T-helper 17 cell (primary cell): ENCODE measurements at regions not wholly inside any gene's neighbourhood (a gene's known extent, or its start where the extent isn't known, plus 50 kb on each side); places are given as distances from the start of the nearest gene placed in this dataset.

ENCODE experiments used
- ATAC-seq: fragments of 150-1000 bp; cut with Tn5 transposase; 2 replicates; pipeline ENCODE4 v1.10.0; 2021; ENCODE audit warnings: mild to moderate bottlenecking, moderate library complexity
- DNase-seq, 3 donors: peaks; one replicate each; pipeline versions ENCODE4 v3.0.0 to v3.0.0-alpha.2; 2020 to 2021
- H3K9me3 ChIP-seq: one replicate; pipeline ENCODE4 v1.7.0; 2013; ENCODE audit warnings: low read length, mild to moderate bottlenecking; ENCODE audit not compliant: control insufficient read depth, poor library complexity, severe bottlenecking
- H3K27ac Mint-ChIP-seq: one replicate; pipeline ENCODE4 v1.8.0; 2022; ENCODE audit warnings: mild to moderate bottlenecking, moderate library complexity, mixed read lengths
- H3K27me3 Mint-ChIP-seq: one replicate; pipeline ENCODE4 v1.8.0; 2022; ENCODE audit warnings: mixed read lengths
- H3K36me3 Mint-ChIP-seq: one replicate; pipeline ENCODE4 v1.8.0; 2022; ENCODE audit warnings: low read depth, mixed read lengths
- H3K4me1 Mint-ChIP-seq: one replicate; pipeline ENCODE4 v1.8.0; 2022; ENCODE audit warnings: mild to moderate bottlenecking, mixed read lengths
- H3K4me3 Mint-ChIP-seq: one replicate; pipeline ENCODE4 v1.8.0; 2022; ENCODE audit warnings: mild to moderate bottlenecking, moderate library complexity, mixed read lengths

DNA sequence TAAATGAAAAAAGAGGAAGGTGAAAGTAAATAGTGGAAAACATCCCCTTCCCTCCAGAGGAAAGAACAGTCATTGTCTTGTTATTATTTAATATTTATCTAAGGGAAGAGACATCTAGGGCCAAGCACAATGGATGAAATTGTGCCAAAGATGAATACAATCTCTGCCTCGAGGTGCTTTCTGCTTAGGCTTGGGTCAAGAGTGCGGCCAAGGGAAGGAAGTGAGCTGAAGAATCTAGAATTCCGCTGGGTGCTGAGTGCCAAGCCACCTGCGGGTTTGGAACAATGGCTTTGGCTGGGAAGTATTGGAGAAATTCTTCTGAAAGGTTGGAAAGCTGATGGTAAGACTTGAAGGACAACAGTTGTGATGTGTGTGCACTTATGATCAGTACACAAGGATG is 531.3 kb upstream of the FZD8 start:
- H3K27me3 Mint-ChIP-seq: no peaks in the 10 kb centered on the region
- no peak overlapping the region for H3K4me3 Mint-ChIP-seq
- no peak overlapping the region for H3K27ac Mint-ChIP-seq
- ATAC-seq (no peak), DNase-seq (no peak)
- H3K36me3 Mint-ChIP-seq: no peaks in the 10 kb centered on the region
- H3K4me1 Mint-ChIP-seq: no peaks in the 10 kb centered on the region
- no peaks in the 10 kb centered on the region for H3K9me3 ChIP-seq

DNA sequence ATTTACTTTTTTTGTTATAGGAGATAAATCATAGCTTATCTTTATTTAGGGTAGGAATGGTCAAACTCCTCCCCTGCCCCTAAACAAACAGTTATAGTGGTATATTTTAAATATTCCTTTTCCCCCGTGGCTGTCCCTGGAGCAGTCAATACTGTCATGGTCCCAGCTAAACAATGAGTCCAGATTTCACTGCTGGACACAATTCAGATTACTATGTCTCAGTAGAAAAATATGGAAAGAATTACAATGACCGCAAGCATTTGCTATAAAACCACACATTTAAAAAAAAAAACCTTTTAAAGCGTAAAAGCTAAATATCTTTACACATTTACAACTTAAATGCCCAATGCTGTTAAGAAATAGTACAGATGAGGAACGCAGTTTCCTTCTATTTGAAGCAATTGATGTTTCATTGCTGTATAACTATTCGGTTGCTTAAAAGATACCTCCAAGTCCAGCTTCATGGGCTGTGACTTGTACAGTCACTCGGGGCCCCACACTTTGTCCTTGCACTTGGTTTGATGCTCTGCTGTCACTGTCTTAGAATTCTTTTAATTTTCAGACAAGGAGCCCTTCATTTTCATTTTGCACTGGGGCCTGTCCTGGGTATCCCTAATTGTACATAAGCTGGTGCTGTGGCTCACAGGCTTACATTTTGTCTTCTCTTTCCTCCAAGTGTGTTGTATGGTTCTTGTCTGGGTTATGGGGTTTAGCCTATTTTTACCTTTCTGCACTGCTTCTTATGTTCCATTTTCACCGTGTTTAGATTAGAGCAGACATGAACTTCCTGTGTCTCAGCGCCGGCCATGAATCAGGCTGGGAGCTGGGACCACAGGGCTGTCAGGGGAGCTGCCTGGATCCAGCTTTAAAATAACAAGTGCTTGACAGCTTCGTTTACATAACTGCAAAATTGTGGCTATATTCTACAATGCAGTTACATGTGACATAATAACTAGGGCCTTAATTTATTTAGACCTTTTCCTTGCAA is 530.2 kb upstream of the FZD8 start:
- Mint-ChIP-seq H3K27me3 (no peaks in the 10 kb centered on the region), H3K27ac (no peak overlapping the region), H3K36me3 (no peaks in the 10 kb centered on the region), H3K4me3 (no peak overlapping the region), H3K4me1 (no peaks in the 10 kb centered on the region)
- no peaks in the 10 kb centered on the region for H3K9me3 ChIP-seq
- ATAC-seq: no peak
- DNase-seq: no peak

DNA sequence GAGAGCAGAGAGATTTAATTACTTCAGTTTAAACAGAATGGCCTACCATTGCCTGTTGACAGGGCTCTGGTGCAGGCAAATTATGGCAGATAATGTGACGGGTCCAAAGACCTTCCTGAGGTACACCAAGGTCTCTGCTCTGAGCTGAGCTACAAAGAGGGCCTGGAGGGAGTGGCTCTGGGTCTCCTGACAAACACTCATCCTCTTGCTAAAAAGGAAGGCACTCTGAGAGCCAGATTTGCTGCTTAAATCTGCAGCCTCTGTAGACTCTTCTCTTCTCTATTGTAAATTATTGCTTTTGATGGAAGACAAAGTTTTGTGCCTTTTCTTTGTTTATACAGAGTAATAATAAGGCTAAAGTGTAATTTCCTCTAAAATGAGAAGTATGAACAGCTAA is 529.5 kb upstream of the FZD8 start:
- no peaks in the 10 kb centered on the region for H3K36me3 Mint-ChIP-seq
- no peak for DNase-seq
- no peak overlapping the region for H3K4me3 Mint-ChIP-seq
- ATAC-seq: no peak
- no peak overlapping the region for H3K27ac Mint-ChIP-seq
- no peaks in the 10 kb centered on the region for H3K27me3 Mint-ChIP-seq
- H3K4me1 Mint-ChIP-seq: no peaks in the 10 kb centered on the region
- H3K9me3 ChIP-seq: no peaks in the 10 kb centered on the region

DNA sequence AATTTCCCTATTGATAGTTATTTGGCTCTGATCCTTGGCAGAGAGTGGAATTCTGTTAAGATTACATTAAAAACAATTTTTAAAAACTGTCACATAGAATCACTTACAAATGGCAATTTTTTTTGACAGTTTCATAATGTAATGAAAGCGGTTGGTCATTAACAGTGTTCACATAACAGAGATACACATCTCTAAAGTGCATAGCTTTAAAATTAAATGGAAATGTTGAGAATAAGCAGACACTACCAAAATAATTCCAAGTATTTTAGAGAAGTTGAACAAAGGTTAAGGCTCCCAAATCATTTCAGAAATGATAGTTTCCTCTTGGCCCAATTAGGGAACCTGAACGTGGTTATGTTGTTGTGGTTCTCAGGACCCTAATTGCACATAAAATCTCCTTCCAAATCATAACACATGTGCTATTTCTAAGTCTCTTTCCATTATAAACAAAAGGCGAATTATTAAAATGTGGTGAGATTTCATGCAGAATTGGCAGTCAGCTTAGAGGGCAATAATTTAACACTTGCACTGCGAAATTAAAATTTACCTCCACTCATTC is 528.9 kb upstream of the FZD8 start:
- Mint-ChIP-seq H3K27me3 (no peaks in the 10 kb centered on the region), H3K36me3 (no peaks in the 10 kb centered on the region)

DNA sequence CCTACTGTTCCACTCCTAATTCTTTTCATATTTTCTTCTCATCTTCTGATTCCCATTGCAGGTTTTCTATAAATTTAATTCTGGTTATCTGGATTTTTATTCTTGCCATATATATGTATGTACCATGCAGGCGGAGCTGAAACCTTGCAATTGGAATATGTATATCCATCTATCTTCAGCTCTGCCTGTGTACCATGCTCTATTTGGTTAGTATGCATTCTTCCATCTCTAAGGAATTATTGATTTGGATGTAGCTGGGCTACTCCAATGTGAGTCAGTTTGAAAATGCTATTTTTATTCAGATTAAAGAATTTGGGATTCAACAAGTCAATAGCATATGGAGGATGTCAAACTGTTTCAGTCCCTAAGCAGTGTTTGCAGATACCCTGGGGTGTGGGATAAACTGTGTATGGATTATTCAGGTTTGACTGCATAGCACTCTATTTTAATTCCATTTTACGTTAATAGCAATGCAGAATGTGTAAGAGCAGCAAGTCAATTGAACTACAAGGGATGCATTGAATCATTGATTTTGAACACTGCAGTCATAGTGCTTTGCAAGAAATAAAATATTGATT is 528.1 kb upstream of the FZD8 start:
- no peaks in the 10 kb centered on the region for H3K36me3 Mint-ChIP-seq
- DNase-seq: no peak
- H3K27me3 Mint-ChIP-seq: no peaks in the 10 kb centered on the region
- no peak for ATAC-seq
- no peaks in the 10 kb centered on the region for H3K9me3 ChIP-seq
- H3K4me3 Mint-ChIP-seq: no peak overlapping the region
- H3K4me1 Mint-ChIP-seq: no peaks in the 10 kb centered on the region
- no peak overlapping the region for H3K27ac Mint-ChIP-seq

More for the DNA sequence above, 528.9 kb upstream of the FZD8 start:
- DNase-seq: no peak
- no peak for ATAC-seq
- no peak overlapping the region for H3K4me3 Mint-ChIP-seq
- no peaks in the 10 kb centered on the region for H3K4me1 Mint-ChIP-seq
- H3K9me3 ChIP-seq: no peaks in the 10 kb centered on the region
- no peak overlapping the region for H3K27ac Mint-ChIP-seq

DNA sequence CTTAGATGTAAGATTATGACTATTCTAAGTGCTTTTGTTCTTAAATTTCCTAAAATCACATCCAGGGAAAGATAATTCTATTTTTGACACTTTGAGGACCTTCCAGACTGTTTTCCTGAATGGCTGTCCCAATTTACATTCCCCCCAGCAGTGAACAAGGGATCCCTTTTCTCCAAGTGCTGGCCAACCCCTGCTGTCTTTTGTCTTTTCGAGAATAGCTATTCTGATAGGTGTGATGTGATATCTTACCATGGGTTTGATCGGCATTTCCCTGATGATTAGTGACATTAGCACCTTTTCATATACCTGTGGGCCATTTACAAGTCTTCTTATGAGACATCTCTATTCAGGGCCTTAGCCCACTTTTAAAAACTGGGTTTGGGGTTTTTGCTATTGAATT is 526.7 kb upstream of the FZD8 start:
- Mint-ChIP-seq H3K4me1 (no peaks in the 10 kb centered on the region), H3K36me3 (no peaks in the 10 kb centered on the region), H3K27ac (no peak overlapping the region), H3K4me3 (no peak overlapping the region), H3K27me3 (no peaks in the 10 kb centered on the region)
- DNase-seq (no peak), ATAC-seq (no peak)
- no peaks in the 10 kb centered on the region for H3K9me3 ChIP-seq

DNA sequence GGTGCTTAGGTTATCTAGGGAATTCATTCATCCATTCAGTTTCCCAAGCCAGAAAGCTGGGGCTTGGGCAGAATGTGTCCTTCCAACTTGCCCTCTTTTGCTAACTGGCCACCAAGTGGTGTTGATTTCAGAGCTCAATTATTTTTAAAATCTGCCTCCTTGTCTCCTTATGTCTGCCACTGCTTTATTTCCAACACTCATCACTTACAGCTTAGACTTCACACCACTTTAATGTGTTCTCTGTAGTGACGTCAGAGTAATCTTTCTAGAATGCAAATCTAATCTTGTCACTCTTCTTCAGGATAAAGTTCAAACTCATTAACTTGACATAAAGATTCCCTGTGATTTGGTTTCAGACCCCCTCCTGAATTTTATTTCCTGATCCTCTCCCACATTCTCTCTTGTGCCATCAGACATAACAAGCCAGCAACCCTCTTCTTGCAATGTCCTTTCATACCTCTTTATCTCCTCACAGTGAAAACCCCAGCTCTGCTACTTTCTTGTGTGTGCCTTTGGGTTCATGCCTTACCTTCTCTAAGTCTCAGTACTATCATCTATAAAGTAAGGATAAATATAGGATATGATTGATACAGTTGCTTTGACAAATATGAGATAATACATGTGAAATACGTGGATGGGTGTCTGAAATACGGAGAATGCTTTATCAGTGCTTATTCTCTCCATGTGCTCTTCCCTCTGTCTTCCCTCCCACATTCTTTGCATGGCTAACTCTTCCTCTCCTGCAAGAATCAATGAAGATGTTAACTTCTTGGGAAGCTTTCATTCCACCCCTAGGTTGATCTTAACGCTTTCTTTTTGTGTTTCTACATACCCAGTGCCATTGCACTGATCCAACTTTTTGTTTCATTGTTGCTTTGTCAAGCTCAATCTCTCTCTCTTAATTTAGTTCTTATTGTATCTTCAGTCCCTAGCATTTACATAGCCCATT is 522.7 kb upstream of the FZD8 start:
- Mint-ChIP-seq H3K4me3 (no peak overlapping the region), H3K27me3 (no peaks in the 10 kb centered on the region), H3K27ac (no peak overlapping the region), H3K36me3 (no peaks in the 10 kb centered on the region), H3K4me1 (no peaks in the 10 kb centered on the region)
- DNase-seq: no peak
- ATAC-seq: no peak
- no peaks in the 10 kb centered on the region for H3K9me3 ChIP-seq

DNA sequence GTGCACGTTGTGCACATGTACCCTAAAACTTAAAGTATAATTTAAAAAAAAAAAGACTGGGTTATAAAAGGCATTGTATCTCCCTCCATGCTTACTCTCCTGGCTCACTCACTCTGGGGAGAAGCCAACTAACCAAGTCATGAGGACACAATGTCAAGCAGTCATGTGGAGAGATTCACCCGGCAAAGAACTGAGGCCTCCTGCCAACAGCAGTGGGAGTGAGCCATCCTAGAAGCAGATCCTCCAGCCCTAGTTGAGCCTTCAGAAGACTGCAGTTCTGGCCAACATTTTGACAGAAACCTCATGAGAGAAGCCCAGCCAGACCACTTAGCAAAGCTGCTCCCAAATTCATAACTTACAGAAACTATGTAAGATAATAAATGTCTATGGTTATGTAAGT is 521.7 kb upstream of the FZD8 start:
- H3K4me1 Mint-ChIP-seq: no peaks in the 10 kb centered on the region
- no peaks in the 10 kb centered on the region for H3K27me3 Mint-ChIP-seq
- H3K4me3 Mint-ChIP-seq: no peak overlapping the region
- H3K36me3 Mint-ChIP-seq: no peaks in the 10 kb centered on the region
- ATAC-seq (no peak), DNase-seq (no peak)
- H3K27ac Mint-ChIP-seq: no peak overlapping the region
- H3K9me3 ChIP-seq: no peaks in the 10 kb centered on the region

DNA sequence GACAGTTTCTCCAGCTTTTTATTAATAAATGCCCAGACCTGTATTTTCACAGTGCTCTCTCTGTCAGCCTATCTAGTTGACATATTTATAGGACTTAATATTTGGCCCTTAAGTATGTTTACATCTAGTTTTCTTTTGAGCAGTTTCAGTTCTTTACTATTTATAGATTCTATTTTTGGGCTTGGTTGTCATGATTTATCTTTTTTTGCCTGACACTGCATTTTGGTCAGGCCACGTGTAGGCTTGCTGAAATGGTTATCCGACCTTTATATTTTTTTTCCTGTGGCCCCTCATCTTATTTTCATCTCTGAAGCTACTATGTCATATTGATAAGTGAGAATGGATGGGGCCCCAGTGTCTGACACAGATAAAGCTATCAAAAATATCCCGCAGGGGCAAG is 515.4 kb upstream of the FZD8 start:
- H3K9me3 ChIP-seq: no peaks in the 10 kb centered on the region
- DNase-seq: no peak
- ATAC-seq: no peak
- H3K4me3 Mint-ChIP-seq: no peak overlapping the region
- H3K4me1 Mint-ChIP-seq: no peaks in the 10 kb centered on the region
- H3K27me3 Mint-ChIP-seq: no peaks in the 10 kb centered on the region
- no peaks in the 10 kb centered on the region for H3K36me3 Mint-ChIP-seq
- no peak overlapping the region for H3K27ac Mint-ChIP-seq

DNA sequence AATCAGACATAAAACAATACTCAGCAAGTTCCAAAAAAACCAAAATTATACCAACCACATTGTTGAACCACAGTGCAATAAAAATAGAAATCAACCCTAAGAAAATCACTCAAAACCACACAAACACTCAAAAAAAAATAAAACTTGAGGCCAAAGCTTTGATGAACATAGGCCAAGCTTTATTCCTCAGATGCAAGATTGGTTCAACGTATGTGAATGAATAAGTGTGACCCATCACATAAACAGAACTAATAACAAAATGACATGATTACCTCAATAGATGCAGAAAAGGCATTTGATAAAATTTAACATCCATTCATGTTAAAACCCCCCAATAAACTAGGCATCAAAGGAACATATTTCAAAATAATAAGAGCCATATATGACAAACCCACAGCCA is 506.1 kb upstream of the FZD8 start:
- H3K9me3 ChIP-seq: no peaks in the 10 kb centered on the region
- H3K27me3 Mint-ChIP-seq: no peaks in the 10 kb centered on the region
- no peaks in the 10 kb centered on the region for H3K4me1 Mint-ChIP-seq
- ATAC-seq (no peak), DNase-seq (no peak)
- H3K4me3 Mint-ChIP-seq: no peak overlapping the region
- no peaks in the 10 kb centered on the region for H3K36me3 Mint-ChIP-seq
- H3K27ac Mint-ChIP-seq: no peak overlapping the region

DNA sequence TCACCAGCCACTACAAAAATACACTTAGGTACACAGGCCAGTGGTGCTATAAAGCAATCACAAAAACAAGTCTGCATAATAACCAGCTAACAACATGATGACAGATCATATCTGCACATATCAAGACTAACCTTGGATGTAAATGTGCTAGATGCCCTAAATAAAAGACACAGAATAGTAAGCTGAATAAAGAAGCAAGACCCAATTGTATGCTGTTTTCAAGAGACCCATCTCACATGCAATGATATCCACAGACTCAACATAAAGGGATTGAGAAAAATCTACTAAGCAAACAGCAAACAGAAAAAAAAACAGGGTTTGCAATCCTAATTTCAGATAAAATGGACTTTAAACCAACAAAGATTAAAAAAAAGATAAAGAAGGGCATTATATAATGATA is 505.4 kb upstream of the FZD8 start:
- Mint-ChIP-seq H3K36me3 (no peaks in the 10 kb centered on the region), H3K27ac (no peak overlapping the region), H3K27me3 (no peaks in the 10 kb centered on the region), H3K4me1 (no peaks in the 10 kb centered on the region), H3K4me3 (no peak overlapping the region)
- no peaks in the 10 kb centered on the region for H3K9me3 ChIP-seq
- DNase-seq (no peak), ATAC-seq (no peak)

DNA sequence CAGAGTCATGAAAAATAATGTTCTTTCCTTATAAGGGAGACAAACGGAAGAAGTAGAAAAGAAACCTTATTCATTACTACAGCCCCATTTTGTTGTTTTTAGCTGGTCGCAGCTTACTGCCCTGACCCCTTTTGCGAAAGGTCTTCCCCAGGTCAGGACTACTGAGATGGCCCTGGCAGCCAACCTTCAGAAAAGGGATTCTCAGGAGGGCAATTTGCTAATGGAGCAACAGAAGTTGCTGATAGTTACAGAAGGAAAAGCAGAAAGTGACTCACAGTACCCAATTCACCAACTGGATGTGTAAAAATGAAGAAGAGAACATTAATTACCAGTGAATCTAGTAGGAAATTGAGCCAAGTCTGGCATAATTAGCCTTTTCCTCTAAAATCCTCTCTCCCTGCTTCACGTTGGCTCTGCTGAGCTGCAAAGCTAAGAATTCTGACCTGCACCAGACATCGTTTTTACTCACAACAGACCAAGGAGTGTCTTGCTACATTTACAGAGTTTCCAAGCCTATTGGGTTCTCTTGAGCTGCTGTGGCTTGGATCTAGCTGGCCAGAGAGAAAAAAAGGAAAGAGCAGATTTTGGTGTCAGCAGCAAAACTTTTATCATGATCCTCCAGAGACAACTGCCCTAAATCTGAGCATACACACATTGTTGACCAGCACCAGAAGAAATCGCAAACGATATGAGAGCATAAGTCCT is 499.9 kb upstream of the FZD8 start:
- no peak for ATAC-seq
- DNase-seq: no peak
- H3K36me3 Mint-ChIP-seq: no peaks in the 10 kb centered on the region
- no peaks in the 10 kb centered on the region for H3K9me3 ChIP-seq
- no peak overlapping the region for H3K4me3 Mint-ChIP-seq
- H3K27me3 Mint-ChIP-seq: no peaks in the 10 kb centered on the region
- no peak overlapping the region for H3K27ac Mint-ChIP-seq
- H3K4me1 Mint-ChIP-seq: no peaks in the 10 kb centered on the region
